ENCODE measurements at regions not wholly inside any gene's neighbourhood (a gene's known extent, or its start where the extent isn't known, plus 50 kb on each side); places are given as distances from the start of the nearest gene placed in this dataset.

DNA sequence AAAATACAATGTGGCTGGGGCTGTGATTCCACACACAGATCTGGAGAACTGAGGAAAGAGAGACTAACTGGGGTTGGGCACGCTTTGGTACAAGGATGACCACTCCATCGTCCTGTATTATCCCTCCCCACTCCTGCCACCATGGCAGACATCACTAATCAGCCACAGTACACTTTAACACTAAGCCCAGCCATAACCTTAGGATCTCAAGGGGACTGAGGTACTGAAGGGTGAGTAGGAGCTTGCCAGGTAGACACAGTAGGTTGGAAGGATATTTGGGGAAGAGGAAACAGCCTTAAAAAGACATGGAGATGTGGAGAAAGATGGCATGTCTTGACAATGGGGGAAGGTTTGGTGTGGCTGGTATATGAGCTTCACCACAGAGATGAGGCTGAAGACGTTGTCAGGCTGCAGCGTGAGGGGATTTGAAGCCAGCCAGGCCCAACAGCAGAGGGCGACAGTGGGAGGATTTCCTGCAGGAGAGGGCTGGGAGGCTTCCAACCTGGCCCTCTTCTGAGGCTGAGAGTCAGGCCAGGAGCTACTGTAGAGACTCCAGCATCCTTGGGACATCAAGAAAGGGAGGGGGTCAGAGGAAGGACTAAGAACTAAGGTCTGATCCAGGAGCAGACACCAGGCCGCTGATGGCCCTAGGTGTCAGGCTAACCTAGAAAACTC lies 58.6 kb upstream of the COL13A1 start:
- TF ChIP-seq, protein P1, sequence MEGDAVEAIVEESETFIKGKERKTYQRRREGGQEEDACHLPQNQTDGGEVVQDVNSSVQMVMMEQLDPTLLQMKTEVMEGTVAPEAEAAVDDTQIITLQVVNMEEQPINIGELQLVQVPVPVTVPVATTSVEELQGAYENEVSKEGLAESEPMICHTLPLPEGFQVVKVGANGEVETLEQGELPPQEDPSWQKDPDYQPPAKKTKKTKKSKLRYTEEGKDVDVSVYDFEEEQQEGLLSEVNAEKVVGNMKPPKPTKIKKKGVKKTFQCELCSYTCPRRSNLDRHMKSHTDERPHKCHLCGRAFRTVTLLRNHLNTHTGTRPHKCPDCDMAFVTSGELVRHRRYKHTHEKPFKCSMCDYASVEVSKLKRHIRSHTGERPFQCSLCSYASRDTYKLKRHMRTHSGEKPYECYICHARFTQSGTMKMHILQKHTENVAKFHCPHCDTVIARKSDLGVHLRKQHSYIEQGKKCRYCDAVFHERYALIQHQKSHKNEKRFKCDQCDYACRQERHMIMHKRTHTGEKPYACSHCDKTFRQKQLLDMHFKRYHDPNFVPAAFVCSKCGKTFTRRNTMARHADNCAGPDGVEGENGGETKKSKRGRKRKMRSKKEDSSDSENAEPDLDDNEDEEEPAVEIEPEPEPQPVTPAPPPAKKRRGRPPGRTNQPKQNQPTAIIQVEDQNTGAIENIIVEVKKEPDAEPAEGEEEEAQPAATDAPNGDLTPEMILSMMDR (IDR thresholded peaks at IDR 0.05), result peak in 3 of 4 donors; percentile 16 to 38 (median 22)
- no peak for TF ChIP-seq POLR2A (IDR thresholded peaks at IDR 0.05)
- intact Hi-C loops (cut with DNase I), result no loop called here
- Histone ChIP-seq H3K27ac (no peak overlapping the region), H3K4me3 (no peak overlapping the region), H3K36me3 (no peaks in the 10 kb centered on the region), H3K9me3 (no peaks in the 10 kb centered on the region), H3K4me1 (no peaks in the 10 kb centered on the region), H3K27me3 (no peaks in the 10 kb centered on the region)
- no peak for DNase-seq
- WGBS (ENCODE audit: insufficient coverage, low coverage, low lambda C conversion rate, missing lambda C conversion rate), result 61% methylated on average over 5 of the region's 6 CpGs
- ATAC-seq, result peak in 2 of 4 donors; percentile 34 to 56

DNA sequence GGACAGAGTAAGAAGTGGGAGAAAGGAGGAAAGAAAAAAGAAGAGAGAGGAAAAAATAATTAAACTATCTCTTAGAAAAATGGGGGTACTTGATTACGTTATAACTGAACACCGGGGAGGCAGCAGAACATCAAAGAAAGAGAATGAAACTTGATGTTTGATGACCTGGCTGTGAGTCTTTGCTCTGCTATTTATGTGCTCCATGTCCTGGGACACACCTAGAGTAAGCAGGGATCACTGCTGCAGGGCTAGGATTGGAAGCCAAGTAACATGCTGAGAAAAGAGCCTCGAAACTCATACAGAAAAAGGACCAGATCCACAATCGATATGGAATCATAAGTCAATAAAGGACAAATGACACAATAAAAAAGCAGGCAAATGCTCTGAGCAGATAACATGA lies 56.7 kb upstream of the COL13A1 start:
- Histone ChIP-seq H3K27ac (no peak overlapping the region), H3K9me3 (no peaks in the 10 kb centered on the region), H3K36me3 (no peaks in the 10 kb centered on the region), H3K27me3 (no peaks in the 10 kb centered on the region), H3K4me3 (no peak overlapping the region), H3K4me1 (no peaks in the 10 kb centered on the region)
- WGBS (ENCODE audit: insufficient coverage, low coverage, low lambda C conversion rate, missing lambda C conversion rate), result 69% methylated on average over 4 of the region's 4 CpGs
- intact Hi-C loops (cut with DNase I), result no loop called here
- DNase-seq (no peak), ATAC-seq (no peak)
- TF ChIP-seq POLR2A (IDR thresholded peaks at IDR 0.05), result no peak
- TF ChIP-seq, protein P1 (IDR thresholded peaks at IDR 0.05), result no peak

DNA sequence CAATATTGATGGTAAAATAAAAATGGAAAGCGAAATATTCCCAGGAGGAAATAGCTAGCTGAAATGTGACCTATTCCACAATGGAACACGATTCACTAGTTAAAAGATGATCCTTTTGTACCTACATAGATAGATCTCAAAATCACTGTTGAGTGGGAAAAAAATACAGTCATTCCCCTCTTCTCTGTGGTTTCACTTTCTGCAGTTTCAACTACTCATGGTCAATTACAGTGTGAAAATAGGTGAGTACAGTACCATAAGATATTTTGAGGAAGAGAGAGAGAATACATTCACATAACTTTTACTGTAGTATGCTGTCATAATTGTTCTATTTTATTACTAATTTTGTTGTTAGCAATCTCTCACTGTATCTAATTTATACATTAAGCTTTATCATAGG lies 56.0 kb upstream of the COL13A1 start:
- intact Hi-C loops (cut with DNase I), result no loop called here
- 36% methylated on average over 2 of the region's 2 CpGs for WGBS (ENCODE audit: insufficient coverage, low coverage, low lambda C conversion rate, missing lambda C conversion rate)
- ATAC-seq (no peak), DNase-seq (no peak)
- no peaks in the 10 kb centered on the region for H3K4me1 ChIP-seq
- H3K9me3 ChIP-seq, result no peaks in the 10 kb centered on the region
- no peaks in the 10 kb centered on the region for H3K27me3 ChIP-seq
- H3K27ac ChIP-seq, result no peak overlapping the region
- H3K4me3 ChIP-seq, result no peak overlapping the region
- no peaks in the 10 kb centered on the region for H3K36me3 ChIP-seq
- TF ChIP-seq, protein P1 (IDR thresholded peaks at IDR 0.05), result no peak
- TF ChIP-seq POLR2A (IDR thresholded peaks at IDR 0.05), result no peak

DNA sequence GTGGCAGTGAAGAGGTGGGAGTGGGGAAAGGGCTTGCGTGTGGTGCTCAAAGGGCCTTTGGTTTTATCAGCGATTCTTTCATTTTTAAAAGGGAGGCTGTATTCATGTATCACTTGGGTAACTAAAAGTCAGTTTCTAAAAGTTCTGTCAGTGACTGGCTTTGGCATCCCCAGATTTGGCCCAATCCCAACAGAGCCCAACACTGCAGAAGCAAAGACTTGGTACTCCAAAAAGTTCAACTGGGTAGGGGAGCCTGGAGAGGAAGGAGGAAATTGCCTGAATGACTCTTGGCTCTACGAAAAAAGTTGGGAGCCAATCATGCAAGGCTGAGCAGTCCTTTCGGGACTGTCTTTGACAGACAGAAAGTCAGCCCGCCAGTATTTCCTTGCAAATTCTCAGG lies 54.5 kb upstream of the COL13A1 start:
- Histone ChIP-seq H3K27ac (no peak overlapping the region), H3K4me3 (no peak overlapping the region), H3K4me1 (no peaks in the 10 kb centered on the region), H3K36me3 (no peaks in the 10 kb centered on the region), H3K27me3 (no peaks in the 10 kb centered on the region), H3K9me3 (no peaks in the 10 kb centered on the region)
- ATAC-seq, result no peak
- no peak for TF ChIP-seq POLR2A (IDR thresholded peaks at IDR 0.05)
- TF ChIP-seq, protein P1 (IDR thresholded peaks at IDR 0.05), result no peak
- no peak for DNase-seq
- intact Hi-C loops (cut with DNase I), result no loop called here
- WGBS (ENCODE audit: insufficient coverage, low coverage, low lambda C conversion rate, missing lambda C conversion rate), result 85% methylated on average over 2 of the region's 5 CpGs

Measured in right lobe of liver (tissue), 6 donors.